OCI-LY1 (cell line): ENCODE measurements at regions not wholly inside any gene's neighbourhood (a gene's known extent, or its start where the extent isn't known, plus 50 kb on each side); places are given as distances from the start of the nearest gene placed in this dataset.

Experiments used
- H2AFZ ChIP-seq: fragments of 200-600 bp; sonication (generic), shearing (Covaris generic); 2 replicates; pipeline ENCODE4 v1.6.0; 2014; ENCODE audit warnings: antibody characterized with exemption, mild to moderate bottlenecking, low read length
- H3F3A ChIP-seq: fragments of 200-600 bp; sonication (generic), shearing (Covaris generic); 2 replicates; pipeline ENCODE4 v1.6.0; 2014; ENCODE audit warnings: mild to moderate bottlenecking, antibody characterized with exemption, low read length, moderate library complexity; ENCODE audit not compliant: insufficient read depth
- H3K27ac ChIP-seq: fragments of 200-600 bp; sonication (generic); 2 replicates; pipeline ENCODE4 v1.5.1; 2014; ENCODE audit warnings: low read length, mixed run types, mild to moderate bottlenecking, low read depth; ENCODE audit not compliant: poor library complexity, severe bottlenecking
- H3K27me3 ChIP-seq: fragments of 200-600 bp; sonication (generic); 2 replicates; pipeline ENCODE4 v1.6.0; 2014; ENCODE audit warnings: antibody characterized with exemption, mild to moderate bottlenecking, low read length, moderate library complexity; ENCODE audit not compliant: insufficient read depth
- H3K36me3 ChIP-seq: fragments of 200-600 bp; sonication (generic); 2 replicates; pipeline ENCODE4 v1.6.1; 2014; ENCODE audit warnings: mild to moderate bottlenecking, antibody characterized with exemption, low read length, moderate library complexity, mixed read lengths; ENCODE audit not compliant: insufficient read depth
- H3K4me1 ChIP-seq: fragments of 200-600 bp; sonication (generic); 2 replicates; pipeline ENCODE4 v1.5.1; 2014; ENCODE audit warnings: mild to moderate bottlenecking, low read length, moderate library complexity; ENCODE audit not compliant: insufficient read depth, severe bottlenecking
- H3K4me2 ChIP-seq: fragments of 200-600 bp; sonication (generic), shearing (Covaris generic); 2 replicates; pipeline ENCODE4 v1.6.1; 2014; ENCODE audit warnings: low read length
- H3K4me3 ChIP-seq: fragments of 200-600 bp; sonication (generic); 2 replicates; pipeline ENCODE4 v1.5.1; 2014; ENCODE audit warnings: low read length, low read depth, mild to moderate bottlenecking, mixed read lengths; ENCODE audit not compliant: poor library complexity, severe bottlenecking
- H3K79me2 ChIP-seq: fragments of 200-600 bp; shearing (Covaris generic); 2 replicates; pipeline ENCODE4 v1.6.1; 2016; ENCODE audit warnings: mixed run types, low read length, mixed read lengths; ENCODE audit not compliant: insufficient read depth
- H3K9ac ChIP-seq: fragments of 200-600 bp; sonication (generic), shearing (Covaris generic); 2 replicates; pipeline ENCODE4 v1.6.1; 2014; ENCODE audit warnings: mild to moderate bottlenecking, low read length, mixed read lengths
- H3K9me2 ChIP-seq: fragments of 200-600 bp; sonication (generic), shearing (Covaris generic); 2 replicates; pipeline ENCODE4 v1.6.1; 2014; ENCODE audit warnings: low read depth, mild to moderate bottlenecking, low read length, mixed read lengths
- H3K9me3 ChIP-seq: fragments of 200-600 bp; shearing (Covaris generic); 2 replicates; pipeline ENCODE4 v1.6.1; 2014; ENCODE audit warnings: low read length, mixed read lengths
- H4K20me1 ChIP-seq: fragments of 200-600 bp; sonication (generic), shearing (Covaris generic); 2 replicates; pipeline ENCODE4 v1.6.0; 2016; ENCODE audit warnings: mild to moderate bottlenecking, low read length; ENCODE audit not compliant: insufficient read depth
- EZH2 ChIP-seq: fragments of 200-600 bp; sonication (generic), shearing (Covaris generic); IDR thresholded peaks from 2 replicates; pipeline ENCODE4 v1.8.0; 2017; ENCODE audit warnings: borderline replicate concordance, mixed run types, mild to moderate bottlenecking, antibody characterized with exemption, low read length, moderate library complexity, mixed read lengths
- TF ChIP-seq, protein P1 (sequence below): fragments of 200-600 bp; sonication (generic), shearing (Covaris generic); IDR thresholded peaks from 2 replicates; pipeline ENCODE4 v1.5.1; 2017; ENCODE audit warnings: mild to moderate bottlenecking, antibody characterized with exemption, low read length, moderate library complexity, mixed read lengths

DNA sequence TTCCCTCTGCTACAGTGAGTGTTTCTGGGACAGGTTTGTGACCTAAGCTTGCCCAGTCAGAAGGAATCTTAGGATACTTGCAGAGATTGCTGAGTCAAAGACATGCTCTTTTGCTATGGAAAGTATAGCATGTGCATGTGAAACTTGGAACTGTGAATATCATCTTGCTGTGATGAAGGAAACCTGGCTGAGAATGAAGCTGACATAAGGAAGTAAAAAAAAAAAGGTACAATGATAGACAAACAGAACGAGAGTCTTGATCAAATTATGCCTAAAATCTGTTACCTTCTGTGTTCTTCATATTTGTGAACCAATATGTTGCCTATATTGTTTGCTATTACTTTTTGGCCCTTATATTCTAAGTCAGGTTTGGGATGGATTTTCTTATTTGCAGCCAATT, 525.7 kb downstream of the NPIPA7 start:
- TF ChIP-seq, protein P1, sequence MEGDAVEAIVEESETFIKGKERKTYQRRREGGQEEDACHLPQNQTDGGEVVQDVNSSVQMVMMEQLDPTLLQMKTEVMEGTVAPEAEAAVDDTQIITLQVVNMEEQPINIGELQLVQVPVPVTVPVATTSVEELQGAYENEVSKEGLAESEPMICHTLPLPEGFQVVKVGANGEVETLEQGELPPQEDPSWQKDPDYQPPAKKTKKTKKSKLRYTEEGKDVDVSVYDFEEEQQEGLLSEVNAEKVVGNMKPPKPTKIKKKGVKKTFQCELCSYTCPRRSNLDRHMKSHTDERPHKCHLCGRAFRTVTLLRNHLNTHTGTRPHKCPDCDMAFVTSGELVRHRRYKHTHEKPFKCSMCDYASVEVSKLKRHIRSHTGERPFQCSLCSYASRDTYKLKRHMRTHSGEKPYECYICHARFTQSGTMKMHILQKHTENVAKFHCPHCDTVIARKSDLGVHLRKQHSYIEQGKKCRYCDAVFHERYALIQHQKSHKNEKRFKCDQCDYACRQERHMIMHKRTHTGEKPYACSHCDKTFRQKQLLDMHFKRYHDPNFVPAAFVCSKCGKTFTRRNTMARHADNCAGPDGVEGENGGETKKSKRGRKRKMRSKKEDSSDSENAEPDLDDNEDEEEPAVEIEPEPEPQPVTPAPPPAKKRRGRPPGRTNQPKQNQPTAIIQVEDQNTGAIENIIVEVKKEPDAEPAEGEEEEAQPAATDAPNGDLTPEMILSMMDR: no peak
- no peak for TF ChIP-seq EZH2

GRCh38 chr16:16905850-16906249, 526.9 kb downstream of the NPIPA7 start:
- Histone ChIP-seq H3K4me3 (no peak overlapping the region), H3K9me3 (no peaks in the 10 kb centered on the region), H3K4me1 (no peaks in the 10 kb centered on the region), H3K79me2 (no peaks in the 10 kb centered on the region), H3K27me3 (no peaks in the 10 kb centered on the region), H3K4me2 (no peak overlapping the region), H4K20me1 (no peaks in the 10 kb centered on the region), H3K27ac (no peak overlapping the region), H3K36me3 (no peaks in the 10 kb centered on the region), H3K9ac (no peak overlapping the region), H3K9me2 (no peaks in the 10 kb centered on the region), H2AFZ (no peak overlapping the region), H3F3A (no peaks in the 10 kb centered on the region)
- TF ChIP-seq, protein P1: no peak
- no peak for TF ChIP-seq EZH2

More for the DNA sequence above, 525.7 kb downstream of the NPIPA7 start:
- no peak overlapping the region for H3K4me2 ChIP-seq
- no peaks in the 10 kb centered on the region for H4K20me1 ChIP-seq
- no peaks in the 10 kb centered on the region for H3F3A ChIP-seq
- H3K4me1 ChIP-seq: no peaks in the 10 kb centered on the region
- H3K27me3 ChIP-seq: no peaks in the 10 kb centered on the region
- H3K9me2 ChIP-seq: no peaks in the 10 kb centered on the region
- no peak overlapping the region for H3K9ac ChIP-seq
- no peaks in the 10 kb centered on the region for H3K79me2 ChIP-seq
- no peaks in the 10 kb centered on the region for H3K9me3 ChIP-seq
- no peak overlapping the region for H3K27ac ChIP-seq
- H3K36me3 ChIP-seq: no peaks in the 10 kb centered on the region
- no peak overlapping the region for H2AFZ ChIP-seq
- no peak overlapping the region for H3K4me3 ChIP-seq

DNA sequence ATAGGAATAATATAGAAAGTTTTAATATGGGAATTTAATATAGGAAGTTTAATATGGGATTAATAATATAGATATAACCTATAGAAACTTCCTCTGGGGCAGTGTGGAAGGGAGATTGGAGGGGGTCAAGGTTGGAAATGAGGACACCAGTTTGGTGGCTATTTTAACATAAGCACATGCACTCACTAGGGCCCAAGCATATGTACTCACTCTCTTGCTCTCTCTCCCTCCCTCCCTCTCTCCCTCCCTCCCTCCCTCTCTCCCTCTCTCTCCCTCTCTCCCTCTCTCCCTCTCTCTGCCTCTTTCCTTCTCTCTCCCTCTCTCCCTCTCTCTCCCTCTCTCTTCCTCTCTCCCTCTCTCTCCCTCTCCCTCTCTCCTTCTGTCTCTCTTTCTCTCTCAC, 528.1 kb downstream of the NPIPA7 start:
- Histone ChIP-seq H3K4me2 (no peak overlapping the region), H3K4me1 (no peaks in the 10 kb centered on the region), H3K4me3 (no peak overlapping the region), H3F3A (no peaks in the 10 kb centered on the region), H3K79me2 (no peaks in the 10 kb centered on the region), H3K9ac (no peak overlapping the region), H3K27ac (no peak overlapping the region), H3K27me3 (no peaks in the 10 kb centered on the region), H2AFZ (no peak overlapping the region), H3K36me3 (no peaks in the 10 kb centered on the region), H3K9me2 (no peaks in the 10 kb centered on the region), H3K9me3 (no peaks in the 10 kb centered on the region), H4K20me1 (no peaks in the 10 kb centered on the region)
- no peak for TF ChIP-seq EZH2
- TF ChIP-seq, protein P1: no peak
